Activated CD4-positive, alpha-beta T cell treated with anti-CD3 and anti-CD28 coated beads, Interleukin-2, amount 50 U/mL, for 4 hours (primary cell): ENCODE measurements at regions not wholly inside any gene's neighbourhood (a gene's known extent, or its start where the extent isn't known, plus 50 kb on each side); places are given as distances from the start of the nearest gene placed in this dataset.

Source experiments
- DNase-seq, 2 experiments: peaks; one replicate each; pipeline ENCODE4 v3.0.0-alpha.2; 2020

DNA sequence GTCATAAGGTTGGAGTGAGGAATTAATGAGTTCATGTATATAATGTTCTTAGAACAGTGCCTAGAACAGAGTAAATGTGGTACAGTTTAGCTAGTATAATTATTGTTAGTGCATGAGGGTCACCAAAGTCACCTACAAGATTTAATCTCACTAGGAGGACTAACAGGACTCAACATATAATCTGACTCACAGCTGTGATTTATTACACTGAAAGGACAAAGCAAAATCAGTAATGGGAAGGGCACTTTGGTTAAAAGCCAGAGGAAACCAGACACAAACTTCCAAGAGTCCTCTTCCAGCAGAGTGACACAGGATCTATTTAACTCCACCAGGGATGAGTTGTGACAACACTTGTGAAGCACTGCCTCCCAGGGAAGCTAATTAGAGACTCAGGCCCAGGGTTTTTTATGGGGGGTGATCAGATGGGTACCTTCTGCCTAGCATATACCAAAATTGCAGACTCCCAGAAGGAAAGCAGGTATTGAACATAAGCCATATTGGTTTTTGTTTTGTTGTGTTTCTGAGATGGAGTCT lies 341.2 kb upstream of the DACH1 start:
- DNase-seq: no peak

DNA sequence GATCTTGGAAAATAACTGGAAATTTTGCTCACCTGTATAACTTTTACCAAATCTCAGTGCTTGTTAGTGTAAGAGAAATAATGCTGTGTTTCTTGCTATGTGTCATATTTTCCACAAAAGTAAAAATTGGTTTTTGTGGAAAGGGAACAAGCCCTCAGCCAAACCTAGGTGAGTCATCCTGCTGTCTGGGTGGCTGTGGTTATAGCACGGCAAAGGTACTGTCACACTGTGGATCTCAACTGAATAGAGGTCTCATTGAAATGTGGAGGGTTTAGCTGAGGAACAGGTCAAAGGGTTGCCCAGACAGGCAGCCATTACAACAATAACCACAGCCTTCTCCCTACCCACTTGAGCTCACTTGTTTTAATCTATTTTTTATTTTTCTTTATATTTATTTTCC lies 338.8 kb upstream of the DACH1 start:
- no peak for DNase-seq

DNA sequence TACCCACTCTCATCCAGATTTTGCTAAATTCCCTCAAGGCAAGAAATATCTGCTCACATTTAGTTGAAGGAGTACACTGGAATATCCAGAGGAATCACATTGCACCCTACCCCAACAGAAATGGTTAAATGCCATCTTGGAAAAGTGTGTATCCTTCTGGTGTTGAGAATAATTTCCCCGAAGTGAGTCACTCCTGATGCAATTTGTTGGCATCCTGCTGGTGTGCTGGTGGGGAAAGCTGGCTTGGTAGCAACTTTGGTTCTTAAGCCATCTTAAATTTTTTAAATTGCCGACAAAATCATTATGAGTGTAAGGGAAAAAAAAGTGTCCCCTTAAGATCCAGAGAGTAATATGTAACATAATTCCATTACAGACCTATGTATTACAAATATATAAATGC lies 337.3 kb upstream of the DACH1 start:
- no peak for DNase-seq

DNA sequence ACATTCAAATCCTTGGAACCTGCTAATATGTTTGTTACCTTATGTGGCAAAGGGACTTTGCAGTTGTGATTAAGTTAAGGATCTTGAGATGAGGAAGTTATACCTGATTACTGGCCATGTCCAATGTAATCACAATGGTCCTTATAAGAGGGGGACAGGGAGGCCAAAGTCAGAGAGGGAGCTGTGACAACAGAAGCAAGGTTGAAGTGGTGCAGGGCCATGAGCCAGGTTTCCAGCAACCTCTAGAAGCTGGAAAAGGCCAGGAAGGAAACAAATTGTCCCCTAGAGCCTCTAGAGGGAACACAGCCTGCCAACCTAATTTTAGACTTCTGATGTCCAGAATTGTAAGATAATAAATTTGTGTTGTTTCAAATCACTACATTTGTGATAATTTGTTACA lies 334.7 kb upstream of the DACH1 start:
- DNase-seq: no peak

DNA sequence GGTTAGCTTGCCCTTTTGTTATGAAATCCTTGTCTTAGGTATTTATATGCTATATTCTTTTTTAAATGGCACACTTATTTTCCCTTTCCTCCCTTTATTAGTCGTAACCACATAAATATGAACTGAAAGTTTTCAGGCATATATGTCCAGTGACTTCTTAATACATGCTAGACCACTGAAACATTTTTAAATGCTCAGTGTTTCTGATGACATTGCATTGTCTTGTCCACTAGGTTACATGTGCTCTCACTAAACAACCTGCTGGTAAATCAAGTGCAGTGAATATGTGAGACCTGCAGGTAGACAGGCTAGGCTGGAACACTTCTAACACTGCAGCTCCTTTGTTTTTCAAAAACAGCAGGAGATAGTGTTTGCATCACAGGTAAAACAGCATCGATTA lies 332.6 kb upstream of the DACH1 start:
- no peak for DNase-seq

DNA sequence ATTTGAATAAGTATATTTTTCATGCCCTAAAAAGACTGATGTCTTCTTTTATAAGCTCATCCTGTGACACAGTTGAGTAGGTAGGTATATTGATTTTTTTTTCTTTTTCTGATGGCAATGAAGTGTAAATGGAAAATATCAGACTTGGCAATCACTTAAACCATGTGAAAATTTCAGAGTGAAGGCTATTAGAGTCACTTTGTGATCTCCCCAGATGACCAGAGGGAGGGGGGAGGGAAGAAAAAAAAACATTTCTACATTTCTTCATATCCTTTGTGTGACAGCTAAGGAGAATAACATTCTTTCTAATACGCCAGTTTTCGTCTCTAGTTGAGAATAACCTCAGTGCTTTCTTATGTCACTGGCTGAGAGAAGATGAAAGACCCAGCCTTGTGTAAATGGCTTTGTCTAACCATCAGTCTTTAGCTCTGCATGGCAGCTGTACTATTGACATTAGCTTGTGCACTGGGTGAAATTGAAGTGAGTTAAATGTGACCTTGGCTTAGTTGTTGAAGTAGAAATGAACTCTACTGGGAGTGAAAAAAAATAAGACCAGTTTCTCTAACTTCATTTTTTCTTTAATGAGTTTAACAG lies 332.1 kb upstream of the DACH1 start:
- no peak for DNase-seq

DNA sequence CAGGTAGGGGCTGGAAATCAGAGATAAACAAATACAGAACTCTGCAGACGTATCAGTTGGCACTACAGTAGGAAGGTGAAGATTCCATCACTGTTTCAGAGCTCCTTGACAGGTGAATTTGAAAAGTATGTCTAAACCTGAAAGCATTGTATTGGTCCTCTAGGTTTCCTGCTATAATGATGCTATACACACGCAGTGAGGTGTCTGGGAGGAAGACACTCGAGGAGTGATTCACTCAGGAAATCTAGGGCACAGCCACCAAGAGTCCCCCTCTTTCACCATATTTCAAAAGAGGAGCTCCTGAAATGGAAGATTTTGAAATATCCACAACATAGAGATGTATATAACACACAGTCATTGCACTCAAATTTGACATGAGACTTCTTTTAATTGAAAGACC lies 331.0 kb upstream of the DACH1 start:
- no peak for DNase-seq

DNA sequence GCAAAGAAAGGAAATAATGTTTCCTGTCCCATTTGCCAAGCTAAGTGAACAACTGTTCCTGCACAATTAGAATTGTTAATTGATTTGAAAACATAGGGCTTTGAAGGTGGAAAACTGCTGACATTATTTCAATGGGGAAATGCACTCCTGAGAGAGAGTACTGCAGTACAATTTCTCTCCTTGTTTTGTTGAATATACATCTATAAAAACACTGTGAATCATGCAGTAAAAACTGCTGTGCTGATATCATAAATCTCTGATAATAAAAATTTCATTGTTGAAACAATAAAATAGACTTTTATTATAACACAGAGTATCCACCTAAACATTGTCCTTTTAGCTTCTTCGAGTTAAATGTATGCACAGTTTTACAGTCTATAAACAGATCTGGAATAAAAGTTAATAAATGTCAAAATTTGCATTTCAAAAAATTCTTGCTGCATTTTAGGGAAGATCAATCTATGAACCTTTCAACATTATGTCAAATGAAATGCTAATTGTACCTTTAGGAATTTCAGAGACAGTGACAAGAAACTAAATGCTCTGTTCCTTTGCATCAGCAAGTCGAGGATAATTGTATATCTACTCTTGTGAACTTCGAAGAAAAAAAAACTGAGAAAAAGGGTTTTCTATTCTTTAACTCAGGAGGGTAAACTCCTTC lies 328.2 kb upstream of the DACH1 start:
- no peak for DNase-seq

DNA sequence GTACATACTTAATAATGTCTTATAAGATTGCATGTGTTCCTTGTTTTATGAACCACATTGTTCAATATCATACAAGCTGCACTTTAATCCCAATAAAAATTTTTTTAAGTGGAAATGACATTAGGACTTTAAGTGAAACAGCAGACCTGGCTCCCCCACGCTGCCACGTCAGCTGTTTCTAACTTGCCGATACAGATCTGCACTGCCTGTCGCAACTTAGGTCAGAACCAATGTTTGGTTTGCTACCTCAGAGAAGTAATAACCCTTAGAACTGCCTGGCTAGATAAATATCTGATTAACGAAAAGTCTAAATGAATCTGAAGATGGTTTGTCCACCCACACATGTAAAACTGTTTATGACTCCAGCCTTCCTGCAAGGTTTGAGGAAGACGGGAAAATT lies 327.5 kb upstream of the DACH1 start:
- DNase-seq: no peak

DNA sequence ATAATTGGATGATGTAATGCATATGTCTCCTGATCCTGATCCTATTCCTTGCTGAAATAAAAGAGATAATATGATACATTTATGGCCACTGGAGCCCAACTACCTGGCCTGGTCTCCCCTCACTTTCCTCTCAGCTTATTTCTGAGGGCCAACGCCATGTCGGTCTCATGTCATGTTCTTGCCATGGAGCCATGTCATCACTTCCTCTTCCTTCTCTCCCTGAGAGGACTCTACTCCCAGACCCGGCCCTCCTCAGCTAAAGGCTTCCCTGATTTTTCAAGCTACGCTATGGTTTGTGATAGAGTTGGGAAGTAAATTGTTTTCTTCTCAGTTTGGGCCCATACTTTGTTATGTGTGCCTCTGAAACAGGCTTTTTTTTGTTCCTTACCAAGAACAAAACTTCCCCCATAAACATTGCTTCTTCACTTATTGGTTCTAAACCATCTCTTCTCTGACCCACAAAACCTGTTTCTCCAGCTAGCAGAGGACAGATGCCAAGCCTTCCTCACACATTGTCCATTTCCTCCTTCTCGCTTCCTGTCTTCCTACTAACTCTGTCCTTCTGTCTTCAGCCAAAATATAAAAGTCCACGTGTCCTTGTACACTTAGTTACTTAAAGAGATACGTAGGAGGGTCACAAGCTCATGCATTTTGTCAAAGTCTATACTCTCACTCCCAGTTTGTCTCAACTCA lies 319.9 kb upstream of the DACH1 start:
- no peak for DNase-seq

DNA sequence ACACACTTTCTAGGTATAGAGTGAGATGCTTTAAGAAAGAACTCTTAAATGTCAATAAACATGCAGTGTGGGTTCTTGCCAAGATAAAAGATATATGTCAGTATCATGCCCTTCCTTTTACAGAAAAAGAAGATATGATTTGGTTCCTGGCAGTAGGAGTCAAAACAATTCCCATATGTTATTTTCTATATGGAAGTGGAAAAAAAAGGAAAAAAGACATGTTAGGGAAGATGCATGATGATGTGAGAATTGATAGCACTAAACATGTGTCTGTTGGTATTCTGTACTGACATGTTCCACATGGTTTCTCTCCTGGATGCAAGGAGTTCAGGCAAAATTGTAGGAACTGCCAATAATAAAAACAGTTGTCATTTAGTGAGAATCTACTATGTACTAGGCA lies 318.8 kb upstream of the DACH1 start:
- no peak for DNase-seq

DNA sequence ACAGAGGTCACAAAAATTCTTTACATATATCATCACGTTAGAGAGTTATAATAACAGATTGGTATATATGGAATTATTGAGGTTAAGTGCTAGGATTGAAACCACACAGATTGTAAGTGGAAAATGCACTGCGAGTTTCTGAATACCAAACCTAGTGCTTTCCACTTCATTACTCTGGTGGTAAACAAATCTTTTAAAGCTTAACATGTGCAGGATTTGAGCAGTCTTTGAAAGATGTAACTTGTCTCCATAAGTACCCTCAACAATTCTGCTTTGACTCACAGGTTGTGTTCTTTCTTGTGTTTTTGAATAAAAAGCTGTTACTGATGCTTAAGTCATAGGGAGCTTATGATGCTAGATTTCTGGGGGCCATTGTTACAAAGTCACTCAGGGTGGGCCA lies 314.7 kb upstream of the DACH1 start:
- no peak for DNase-seq

DNA sequence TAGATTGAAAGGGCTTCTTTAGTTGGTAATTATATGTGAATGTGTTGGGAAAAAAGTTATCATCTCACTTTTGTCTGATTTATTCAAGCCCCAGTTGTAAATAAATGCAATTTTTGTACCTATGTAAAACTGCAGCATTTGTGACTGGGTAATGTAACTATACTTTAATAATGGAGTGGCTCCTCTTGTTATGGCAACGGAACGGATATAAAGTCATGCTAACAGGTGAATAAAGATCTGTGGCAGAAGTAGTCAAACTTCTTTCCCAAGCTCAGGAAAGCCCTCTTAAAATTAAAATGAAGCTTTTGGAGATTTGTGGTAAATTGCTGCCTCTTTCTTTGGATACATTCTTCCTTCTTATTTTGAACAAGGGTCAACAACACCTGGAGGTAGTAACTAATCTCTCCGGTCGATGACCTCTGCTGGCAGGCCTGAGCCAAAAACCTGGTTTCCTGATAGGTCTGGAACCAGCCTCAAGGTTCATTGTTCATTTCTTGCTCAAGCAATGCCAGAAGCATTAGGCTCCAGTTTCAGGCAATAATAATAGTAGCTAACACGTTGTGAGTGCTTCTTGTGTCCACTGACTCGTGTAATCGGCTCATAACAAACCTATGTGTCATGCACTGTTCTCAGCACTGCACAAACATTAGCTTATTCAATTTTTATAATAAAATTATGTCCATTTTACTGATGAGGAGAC lies 313.4 kb upstream of the DACH1 start:
- no peak for DNase-seq

DNA sequence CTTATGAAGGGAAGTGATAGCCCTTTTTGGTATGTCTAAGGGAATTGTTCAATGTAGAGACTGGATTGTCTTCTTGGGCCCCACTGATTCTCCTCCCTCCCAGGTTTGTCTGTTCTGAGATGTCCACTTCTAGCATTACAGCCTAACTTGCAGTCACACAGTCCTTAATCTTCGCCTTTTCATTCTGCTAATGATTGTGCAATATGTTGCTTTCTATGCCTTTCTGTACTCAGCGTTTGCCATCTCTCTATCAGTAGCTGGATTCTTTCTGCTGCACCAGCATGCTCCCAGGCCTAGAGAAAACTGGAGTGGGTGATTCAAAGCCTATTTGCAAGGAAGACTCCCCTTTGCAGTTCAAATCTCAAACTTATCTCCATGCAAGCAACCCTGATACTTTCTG lies 307.5 kb upstream of the DACH1 start:
- DNase-seq: no peak

DNA sequence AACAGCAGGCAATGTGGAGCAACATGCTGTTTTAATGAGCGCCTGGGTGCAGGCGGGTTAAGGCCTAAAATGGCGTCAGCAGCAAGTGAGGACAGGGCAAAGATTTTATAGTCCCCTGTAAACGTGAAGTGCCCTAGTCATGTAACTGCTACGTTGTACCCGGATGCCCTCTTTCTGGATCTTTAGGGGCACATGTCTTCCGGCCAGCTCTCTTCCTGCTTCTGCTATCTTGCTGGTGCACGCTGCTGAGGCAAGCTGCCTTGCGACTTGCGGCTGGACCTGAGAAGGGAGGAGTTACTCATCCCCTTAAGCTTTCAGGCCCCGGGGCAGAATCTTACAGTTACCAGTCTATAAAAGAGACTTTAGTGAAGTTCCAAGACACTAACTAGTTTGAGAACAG lies 303.6 kb upstream of the DACH1 start:
- no peak for DNase-seq

DNA sequence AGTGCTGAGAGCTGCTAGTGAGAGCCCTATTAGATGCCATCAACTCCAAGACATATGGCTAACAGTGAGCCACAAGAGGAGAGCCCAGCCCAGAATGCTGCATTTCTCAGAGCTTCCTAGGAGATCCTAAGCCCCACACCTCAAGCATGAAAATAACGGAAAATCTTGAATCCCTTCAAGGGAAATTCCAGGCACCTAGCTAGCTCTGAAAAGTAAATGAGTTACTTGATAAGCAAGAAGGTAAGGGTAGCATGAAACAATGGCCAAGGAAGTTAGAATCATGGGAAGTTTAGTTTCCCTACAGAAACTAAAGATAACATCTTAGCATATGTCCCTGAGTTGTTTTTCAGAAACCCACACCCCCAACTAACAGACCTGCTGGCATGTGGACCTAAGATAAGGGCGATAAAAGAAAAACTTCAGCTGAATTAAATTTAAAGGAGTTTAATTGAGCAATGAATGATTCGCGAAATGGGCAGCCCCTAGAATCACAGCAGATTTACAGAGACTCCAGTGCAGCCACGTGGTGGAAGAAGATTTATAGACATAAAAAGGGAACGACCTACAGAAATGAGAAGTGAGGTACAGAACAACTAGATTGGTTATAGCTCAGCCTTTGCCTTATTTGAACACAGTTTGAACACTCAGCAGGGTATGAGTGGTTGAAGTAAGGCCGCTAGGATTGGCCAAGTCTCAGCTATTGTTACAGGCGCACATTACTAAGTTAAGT lies 301.3 kb upstream of the DACH1 start:
- DNase-seq: no peak

DNA sequence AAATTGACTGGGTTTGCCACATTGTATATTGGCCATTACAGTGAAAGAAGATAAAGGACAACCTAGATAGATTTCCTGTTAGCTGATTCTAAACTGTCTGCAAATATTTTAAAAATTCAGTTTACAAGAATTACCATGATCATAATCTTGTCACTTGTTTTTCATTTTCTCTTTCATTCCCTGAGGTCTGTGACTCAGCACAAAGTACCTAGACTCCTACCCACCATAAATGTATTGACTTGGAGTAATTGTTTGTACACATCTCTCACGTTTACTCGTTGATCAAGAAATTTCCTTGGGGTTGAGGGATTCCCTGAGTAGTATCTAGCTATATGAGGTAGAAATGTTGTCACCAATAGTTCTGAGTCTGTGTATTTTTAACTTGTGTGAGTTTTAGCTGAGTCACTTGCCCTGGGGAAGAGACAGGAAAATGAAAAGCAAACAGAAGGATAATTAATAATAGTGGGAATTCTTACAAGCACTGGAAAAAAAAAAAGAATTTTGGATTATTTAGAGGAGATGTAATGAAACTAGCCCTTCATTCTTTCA lies 299.2 kb upstream of the DACH1 start:
- no peak for DNase-seq

DNA sequence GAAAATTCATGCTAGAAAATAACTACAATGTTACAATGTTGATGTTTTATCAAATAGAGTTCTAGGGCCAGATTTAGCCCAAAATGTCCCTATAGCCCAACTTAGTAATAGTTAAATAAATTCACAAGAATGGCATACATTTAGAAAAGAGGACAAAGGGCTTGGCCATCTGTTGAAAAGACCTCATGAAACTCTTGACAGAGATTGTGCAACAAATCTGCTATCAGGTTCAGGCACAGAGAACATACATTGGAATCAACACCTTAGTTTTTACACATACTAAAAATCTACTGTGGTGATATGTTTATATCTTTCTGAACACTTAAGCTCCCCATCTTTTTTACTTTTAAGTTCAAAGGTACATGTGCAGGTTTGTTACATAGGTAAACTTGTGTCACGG lies 298.3 kb upstream of the DACH1 start:
- no peak for DNase-seq

DNA sequence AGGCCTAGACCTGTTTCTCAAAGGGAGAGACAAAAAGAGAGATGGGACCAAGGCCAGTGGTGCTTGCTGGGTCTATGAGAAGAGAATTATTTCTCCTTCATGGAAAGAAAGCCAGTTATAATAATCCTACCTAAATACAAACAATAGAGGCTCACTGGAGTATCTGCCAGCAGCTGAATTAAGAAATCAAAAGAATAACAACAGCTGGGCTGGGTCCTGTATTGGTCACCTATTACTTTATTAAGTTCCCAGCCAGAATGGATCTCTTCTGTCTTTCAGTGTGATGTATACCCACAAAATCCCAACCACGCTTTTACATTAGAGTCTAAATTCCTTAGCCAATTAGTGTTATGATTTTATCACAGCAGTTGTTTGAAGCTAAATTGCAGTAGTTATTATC lies 297.8 kb upstream of the DACH1 start:
- DNase-seq: no peak

DNA sequence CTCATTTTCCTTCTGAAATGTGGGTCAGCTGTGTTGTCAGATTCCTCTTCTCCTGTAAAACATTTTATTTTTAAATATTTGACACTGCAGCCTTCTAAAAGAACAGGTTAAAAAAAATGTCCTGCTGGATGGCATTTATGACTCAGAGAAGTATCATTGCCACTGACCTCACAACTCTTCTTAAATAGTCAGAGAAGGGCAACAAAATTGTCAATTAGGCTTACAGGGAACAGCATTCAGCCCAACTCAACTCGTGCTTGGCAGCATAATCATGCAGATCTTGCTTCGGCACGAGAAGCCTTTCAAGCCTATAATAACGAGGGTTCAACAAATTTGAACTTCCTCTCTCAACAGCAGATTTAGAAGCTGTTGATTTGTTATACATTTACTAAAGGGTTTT lies 296.7 kb upstream of the DACH1 start:
- no peak for DNase-seq

DNA sequence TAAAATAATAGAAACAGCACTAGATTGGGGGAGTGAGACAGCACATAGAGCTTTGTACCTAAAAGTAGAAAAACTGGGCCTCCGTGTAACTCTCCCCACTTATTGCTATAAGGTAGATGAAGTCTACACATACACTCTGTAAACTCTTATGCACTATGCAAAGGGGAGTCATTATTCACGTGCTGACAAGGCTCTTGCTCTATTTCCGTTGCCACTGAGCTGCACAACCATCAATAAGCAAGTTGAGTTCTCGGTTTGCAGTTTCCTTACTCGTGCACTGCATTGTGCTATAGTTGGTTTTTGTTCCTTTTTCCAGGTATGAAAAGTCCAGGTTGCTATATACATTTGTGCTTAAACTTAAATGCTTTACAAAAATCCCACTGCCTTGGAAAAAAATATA lies 294.0 kb upstream of the DACH1 start:
- DNase-seq: no peak

DNA sequence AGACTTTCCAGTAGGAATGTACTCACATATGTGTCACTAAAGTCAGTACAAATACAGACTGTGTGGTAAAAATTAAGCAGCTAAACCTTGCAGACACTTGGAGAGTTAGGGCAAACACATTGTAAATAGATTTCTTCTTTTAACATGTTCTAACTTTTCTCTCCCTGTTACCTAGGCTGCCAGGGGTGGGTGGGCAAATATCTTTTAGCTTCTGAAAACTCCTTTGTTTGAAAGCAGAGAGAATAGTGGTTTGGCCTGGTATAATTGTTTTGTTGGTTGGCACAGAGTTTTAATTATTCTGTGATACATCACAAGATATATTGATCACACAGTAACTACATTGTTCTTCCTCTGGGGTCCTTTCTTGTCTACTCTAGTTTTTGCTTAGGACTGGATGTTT lies 289.8 kb upstream of the DACH1 start:
- DNase-seq: no peak

DNA sequence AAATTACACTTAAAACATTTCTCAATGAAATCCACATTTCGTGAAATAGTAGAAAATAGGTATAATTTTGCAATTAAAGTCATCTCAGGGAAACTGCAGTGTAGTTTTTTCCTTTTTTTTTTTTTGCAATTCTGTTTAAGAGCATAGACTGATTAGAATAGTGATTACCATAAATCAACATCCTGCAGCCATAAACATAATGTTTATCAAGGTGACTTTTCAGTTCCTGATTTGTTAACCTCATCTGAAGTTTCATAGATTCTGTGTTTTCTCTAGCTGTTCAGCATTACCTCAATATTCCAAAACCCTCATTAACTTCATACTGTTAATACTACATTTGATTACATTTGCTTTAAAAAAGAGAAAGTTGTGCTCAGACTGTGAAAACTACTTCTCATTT lies 286.3 kb upstream of the DACH1 start:
- DNase-seq: no peak
